ENCODE measurements at regions not wholly inside any gene's neighbourhood (a gene's known extent, or its start where the extent isn't known, plus 50 kb on each side); places are given as distances from the start of the nearest gene placed in this dataset.
A peak's percentile ranks its signal among the peaks of the same experiment; 100 is the strongest.
"Not testable (repeated sequence)": the region's sequence is repeated elsewhere in the genome, so short reads cannot be mapped to it uniquely, and the experiment has no call there.

DNA sequence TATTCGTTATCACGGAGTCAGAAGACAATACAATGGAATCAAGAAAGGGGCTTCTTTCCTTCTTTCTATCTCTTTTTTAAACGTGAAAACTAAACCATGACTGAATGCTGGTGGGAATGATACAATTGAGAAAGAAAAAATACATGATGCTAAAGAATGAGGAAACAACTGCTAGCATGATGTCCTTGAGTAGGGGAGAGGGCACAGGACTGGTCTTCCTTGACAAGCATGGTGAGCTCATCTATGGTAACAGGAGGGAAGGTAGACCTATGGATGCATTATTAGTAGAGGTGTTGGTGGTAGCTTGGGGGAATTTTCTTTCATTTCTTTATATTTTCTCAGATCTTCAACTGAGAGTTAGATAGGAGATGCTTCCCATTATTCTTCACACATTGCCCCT lies 88.9 kb upstream of the COL1A2 start:
- DNase-seq (ENCODE audit: low read depth, low spot score) = no peak
- in situ Hi-C loops (cut with HindIII; ENCODE audit: low pct_unique_long_range_greater_than_20kb, low sequenced_read_pairs) = no loop called here

DNA sequence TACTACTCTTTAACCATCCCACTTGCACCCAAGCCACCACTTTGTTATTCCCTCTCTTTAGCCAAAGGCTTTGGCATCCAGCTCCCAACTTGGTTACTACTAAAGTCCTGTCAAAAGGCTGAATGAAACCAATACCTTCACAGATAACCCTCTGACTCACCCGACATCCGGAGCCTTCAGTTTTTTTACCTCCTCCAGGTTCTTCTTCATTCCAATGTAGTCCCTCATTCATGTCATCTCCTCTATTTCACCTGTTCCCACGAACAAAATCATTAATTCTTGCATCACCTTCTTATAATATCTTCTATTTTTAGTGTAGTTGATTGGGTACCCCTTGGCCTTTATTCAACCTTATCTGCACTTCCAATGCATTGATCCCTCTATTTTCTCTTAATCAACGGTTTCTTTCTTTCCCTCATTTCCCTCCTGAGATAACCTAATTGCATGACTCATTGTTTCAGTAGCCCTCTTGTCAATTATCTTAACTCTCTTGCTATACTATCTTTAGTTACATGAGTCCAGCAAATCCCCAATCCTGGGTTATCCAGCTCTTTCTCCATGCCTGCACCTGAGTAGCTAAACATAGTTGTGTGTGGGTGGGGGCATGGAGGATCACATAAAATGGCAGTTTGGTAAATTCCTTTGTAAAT lies 87.2 kb upstream of the COL1A2 start:
- in situ Hi-C loops (cut with HindIII; ENCODE audit: low pct_unique_long_range_greater_than_20kb, low sequenced_read_pairs) = no loop called here
- no peak for DNase-seq (ENCODE audit: low read depth, low spot score)

GRCh38 chr7:94311515-94311914 lies 83.2 kb upstream of the COL1A2 start:
- no peak for DNase-seq (ENCODE audit: low read depth, low spot score)
- in situ Hi-C loops (cut with HindIII; ENCODE audit: low pct_unique_long_range_greater_than_20kb, low sequenced_read_pairs) = no loop called here

DNA sequence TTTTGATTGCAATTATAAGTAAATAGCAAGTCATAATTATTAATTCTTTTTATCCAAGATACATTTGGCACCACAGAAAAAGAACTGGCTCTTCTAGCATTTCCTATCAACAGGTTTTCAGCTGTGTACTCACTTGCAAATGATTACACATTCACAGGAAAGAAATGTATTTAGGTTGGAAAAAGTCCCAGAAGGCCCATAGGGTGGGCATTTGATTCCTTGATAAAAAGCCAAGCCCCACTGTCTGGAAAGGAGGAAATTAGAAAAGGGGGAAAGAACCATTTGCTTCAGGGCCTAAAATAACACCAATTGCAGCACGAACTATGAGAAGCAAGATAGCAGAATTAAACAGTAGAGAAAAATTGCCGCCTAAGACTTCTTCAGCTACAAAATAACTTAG lies 80.8 kb upstream of the COL1A2 start:
- DNase-seq (ENCODE audit: low read depth, low spot score) = no peak
- in situ Hi-C loops (cut with HindIII; ENCODE audit: low pct_unique_long_range_greater_than_20kb, low sequenced_read_pairs) = no loop called here

GRCh38 chr7:94314413-94315410 lies 80.0 kb upstream of the COL1A2 start:
- peak; percentile 65 for DNase-seq (ENCODE audit: low read depth, low spot score)

DNA sequence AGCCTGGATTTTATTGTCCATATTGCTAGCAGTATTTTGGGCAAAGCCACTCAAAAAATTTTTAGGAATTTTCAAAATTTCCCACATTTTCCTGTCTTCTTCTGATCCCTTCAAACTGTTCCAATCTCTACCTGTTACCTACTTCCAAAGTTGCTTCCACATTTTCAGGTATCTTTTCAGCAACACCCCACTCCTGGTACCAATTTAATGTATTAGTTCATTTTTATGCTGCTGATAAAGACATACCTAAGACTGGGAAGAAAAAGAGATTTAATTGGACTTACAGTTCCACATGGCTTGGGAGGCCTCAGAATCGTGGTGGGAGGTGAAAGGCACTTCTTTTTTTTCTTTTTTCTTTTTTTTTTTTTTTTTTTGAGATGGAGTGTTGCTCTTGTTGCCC lies 73.6 kb upstream of the COL1A2 start:
- in situ Hi-C loops (cut with HindIII; ENCODE audit: low pct_unique_long_range_greater_than_20kb, low sequenced_read_pairs); DNase-seq (ENCODE audit: low read depth, low spot score): not testable (repeated sequence)

More at GRCh38 chr7:94314413-94315410, 80.0 kb upstream of the COL1A2 start:
- in situ Hi-C loops (cut with HindIII; ENCODE audit: low pct_unique_long_range_greater_than_20kb, low sequenced_read_pairs) = no loop called here

DNA sequence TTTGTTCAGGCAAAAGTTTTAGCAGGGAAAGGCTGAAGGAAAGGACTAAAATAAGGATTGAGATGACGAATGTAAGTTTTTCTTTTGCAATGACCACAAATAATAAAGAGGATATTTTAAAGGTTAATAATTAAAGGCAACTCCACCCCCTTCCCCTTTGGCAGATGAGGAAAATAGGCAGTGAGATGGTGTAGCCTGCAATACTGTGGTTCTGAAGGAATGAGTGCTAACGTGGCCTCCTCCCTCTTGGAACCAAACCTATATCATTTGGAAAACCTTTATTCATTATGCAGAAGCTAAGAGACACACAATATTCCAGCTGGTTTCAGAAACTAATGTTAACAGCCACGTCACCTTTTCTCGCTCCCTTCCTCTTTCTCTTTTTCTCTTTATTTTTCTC lies 70.9 kb upstream of the COL1A2 start:
- in situ Hi-C loops (cut with HindIII; ENCODE audit: low pct_unique_long_range_greater_than_20kb, low sequenced_read_pairs) = no loop called here

DNA sequence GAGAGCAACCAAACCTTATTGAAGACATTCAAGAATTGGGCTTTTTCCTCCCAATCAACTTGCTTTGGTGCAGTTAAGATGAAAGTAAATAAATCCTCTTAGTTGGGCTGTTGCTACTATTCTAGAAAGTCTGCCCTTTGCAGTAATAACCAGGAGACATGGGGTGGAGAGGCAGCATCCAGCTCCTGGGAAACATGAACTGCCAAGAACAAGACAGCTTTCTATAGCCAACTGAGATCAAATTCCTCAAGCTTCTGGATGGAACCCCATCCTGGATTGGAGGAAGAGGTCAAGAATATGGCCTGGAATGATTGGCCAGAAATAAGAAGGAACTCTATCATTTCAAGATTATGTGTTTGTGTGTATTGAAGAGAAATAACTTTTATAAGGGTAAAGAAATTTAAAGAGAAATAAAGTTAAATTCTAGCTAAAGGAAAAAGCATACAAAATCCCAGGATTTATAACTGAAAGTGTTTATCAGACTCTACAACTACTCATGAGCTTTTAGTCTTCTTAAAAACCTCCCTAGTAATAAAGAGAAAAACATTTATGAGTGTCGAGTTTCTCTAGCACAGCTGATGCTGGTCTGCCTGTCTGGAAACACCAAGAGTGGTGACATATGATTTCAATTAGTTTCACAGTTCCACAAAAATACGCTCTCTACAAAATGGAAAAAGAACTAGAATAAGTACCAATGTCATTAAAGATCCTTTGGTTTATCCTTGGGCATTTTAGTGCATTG lies 70.1 kb upstream of the COL1A2 start:
- in situ Hi-C loops (cut with HindIII; ENCODE audit: low pct_unique_long_range_greater_than_20kb, low sequenced_read_pairs) = no loop called here
- DNase-seq (ENCODE audit: low read depth, low spot score) = no peak

More for the DNA sequence above, 70.9 kb upstream of the COL1A2 start:
- no peak for DNase-seq (ENCODE audit: low read depth, low spot score)

- in situ Hi-C loops (cut with HindIII; ENCODE audit: low pct_unique_long_range_greater_than_20kb, low sequenced_read_pairs) = no loop called here
- no peak for DNase-seq (ENCODE audit: low read depth, low spot score)
Observed at GRCh38 chr7:94325122-94325475, 69.6 kb upstream of the COL1A2 start.

DNA sequence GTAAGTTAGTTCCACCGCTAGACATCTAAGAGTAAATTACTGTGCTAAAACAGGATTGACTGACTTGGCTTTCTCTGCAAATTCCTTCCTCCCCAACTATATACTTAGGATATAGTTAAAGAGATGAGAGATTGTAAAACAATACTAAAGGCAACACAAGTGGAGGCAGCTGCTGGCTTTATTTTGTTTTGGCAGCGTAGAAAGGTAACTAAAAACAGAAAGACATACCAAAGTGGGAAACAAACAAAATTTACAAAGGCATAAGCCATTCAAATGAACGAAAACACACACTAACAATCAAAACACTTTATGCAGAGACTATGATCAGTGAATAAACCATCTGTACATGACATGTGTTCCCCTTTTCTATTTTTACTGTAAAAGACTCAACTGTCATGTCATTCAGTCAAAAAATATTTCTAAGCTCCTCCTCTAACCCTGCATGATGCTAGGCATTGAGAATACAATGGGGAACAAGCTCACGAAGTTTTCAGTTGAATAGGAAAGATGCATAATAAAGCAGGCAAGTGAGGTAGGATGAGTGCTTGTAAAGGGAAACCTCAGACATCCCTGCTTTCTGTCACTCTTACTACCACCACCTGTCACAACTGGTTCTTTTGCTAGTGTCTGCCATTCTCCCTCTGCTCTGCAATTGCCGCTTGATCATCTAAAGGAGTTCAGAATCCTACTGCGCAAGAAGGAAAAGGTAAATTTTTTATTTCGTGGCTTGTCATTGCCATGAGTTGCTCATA lies 64.2 kb upstream of the COL1A2 start:
- DNase-seq (ENCODE audit: low read depth, low spot score) = no peak
- in situ Hi-C loops (cut with HindIII; ENCODE audit: low pct_unique_long_range_greater_than_20kb, low sequenced_read_pairs) = no loop called here

- DNase-seq (ENCODE audit: low read depth, low spot score) = no peak
- in situ Hi-C loops (cut with HindIII; ENCODE audit: low pct_unique_long_range_greater_than_20kb, low sequenced_read_pairs) = no loop called here
Observed at GRCh38 chr7:94332571-94332970, 62.1 kb upstream of the COL1A2 start.

DNA sequence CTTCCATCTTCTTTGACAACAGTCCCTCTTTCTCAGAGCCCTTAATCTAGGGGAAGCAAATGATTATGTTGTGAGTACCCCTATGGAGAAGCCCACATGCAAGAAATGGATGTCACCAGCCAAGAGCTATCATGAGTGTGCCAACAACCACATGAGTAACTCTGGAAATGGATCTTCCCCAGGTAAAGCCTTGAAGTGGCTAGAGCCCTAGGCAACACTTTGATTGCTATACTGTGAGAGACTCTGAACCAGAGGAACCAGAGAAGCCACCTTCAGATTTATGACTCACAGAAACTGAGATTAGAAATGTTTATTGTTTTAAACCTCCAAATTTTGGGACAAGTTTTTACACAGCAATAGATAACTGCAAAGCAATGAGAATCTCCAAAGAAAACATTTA lies 60.9 kb upstream of the COL1A2 start:
- in situ Hi-C loops (cut with HindIII; ENCODE audit: low pct_unique_long_range_greater_than_20kb, low sequenced_read_pairs) = no loop called here
- no peak for DNase-seq (ENCODE audit: low read depth, low spot score)

- in situ Hi-C loops (cut with HindIII; ENCODE audit: low pct_unique_long_range_greater_than_20kb, low sequenced_read_pairs) = no loop called here
- DNase-seq (ENCODE audit: low read depth, low spot score) = no peak
Observed at GRCh38 chr7:94335586-94335985, 59.1 kb upstream of the COL1A2 start.

DNA sequence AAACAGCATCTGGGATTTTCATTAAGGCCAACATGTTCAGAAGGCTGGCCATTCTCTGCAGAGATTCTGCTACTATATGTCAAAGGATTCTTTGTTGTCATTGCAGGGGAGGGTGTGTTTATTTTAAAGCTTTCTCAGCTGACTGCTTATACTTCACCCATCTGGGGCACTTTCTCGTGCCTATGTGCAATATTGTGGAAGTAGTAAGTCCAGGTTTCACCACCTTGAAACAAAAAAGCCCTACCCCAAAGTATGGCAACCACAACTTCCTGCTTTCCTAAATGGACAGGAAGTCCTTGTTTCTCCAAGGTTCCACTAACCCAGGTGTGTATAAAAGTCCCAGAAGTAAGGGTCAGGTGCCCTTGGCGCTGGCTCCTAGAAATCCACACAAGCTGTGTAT lies 58.7 kb upstream of the COL1A2 start:
- DNase-seq (ENCODE audit: low read depth, low spot score) = peak; percentile 41
- in situ Hi-C loops (cut with HindIII; ENCODE audit: low pct_unique_long_range_greater_than_20kb, low sequenced_read_pairs) = no loop called here

GRCh38 chr7:94338921-94339371 lies 55.7 kb upstream of the COL1A2 start:
- no peak for DNase-seq (ENCODE audit: low read depth, low spot score)
- in situ Hi-C loops (cut with HindIII; ENCODE audit: low pct_unique_long_range_greater_than_20kb, low sequenced_read_pairs) = no loop called here

GRCh38 chr7:94344826-94345225 lies 49.9 kb upstream of the COL1A2 start:
- no peak for DNase-seq (ENCODE audit: low read depth, low spot score)
- in situ Hi-C loops (cut with HindIII; ENCODE audit: low pct_unique_long_range_greater_than_20kb, low sequenced_read_pairs) = no loop called here

Data from SK-MEL-5 (cell line).